SK-N-SH (cell line): ENCODE measurements at regions not wholly inside any gene's neighbourhood (a gene's known extent, or its start where the extent isn't known, plus 50 kb on each side); places are given as distances from the start of the nearest gene placed in this dataset.

Experiments used
- CTCF ChIA-PET: fragments of 300-600, 350-600 bp; formaldehyde crosslinking; extraction: SDS; loops from one replicate; lab custom pipeline; 2021; lab: Yijun Ruan, JAX
- POLR2A ChIA-PET: fragments of 350-600 bp; sonication (Branson Sonifier 250); formaldehyde crosslinking; extraction: SDS; loops from one replicate; lab custom pipeline; 2020; ENCODE audit warnings: antibody characterized with exemption, inconsistent platforms; lab: Yijun Ruan, JAX
- DNase-seq: peaks from one replicate; pipeline ENCODE4 v3.0.0; 2012
- H2AFZ ChIP-seq: fragments of 200-600 bp; sonication (generic); 2 replicates; pipeline ENCODE4 v1.8.1; 2016; ENCODE audit warnings: antibody characterized with exemption, mild to moderate bottlenecking, low read depth
- H3F3A ChIP-seq: fragments of 200-600 bp; sonication (generic); replicated peaks from 2 replicates; pipeline ENCODE3; 2016; ENCODE audit warnings: antibody characterized with exemption, mild to moderate bottlenecking; ENCODE audit not compliant: insufficient read depth
- H3K27ac ChIP-seq, 2 experiments: fragments of 200-500 bp in 1 of 2; fragments of 200-600 bp in 1 of 2; sonication (Bioruptor generic) in 1 of 2; sonication (generic), shearing (Covaris generic) in 1 of 2; 2 replicates each; pipeline versions ENCODE4 v1.5.1 to v1.6.1; 2014 to 2016; ENCODE audit warnings: low read depth in 2 of 2, inconsistent platforms in 1 of 2, low read length in 1 of 2, mild to moderate bottlenecking in 1 of 2, mixed read lengths in 1 of 2
- H3K27me3 ChIP-seq: fragments of 200-600 bp; sonication (generic), shearing (Covaris generic); 2 replicates; pipeline ENCODE4 v1.6.1; 2016; ENCODE audit warnings: mixed run types; ENCODE audit not compliant: insufficient read depth
- H3K36me3 ChIP-seq, 2 experiments: fragments of 200-500 bp in 1 of 2; fragments of 200-600 bp in 1 of 2; sonication (Bioruptor generic) in 1 of 2; sonication (generic) in 1 of 2; replicated peaks in 1 of 2; 2 replicates each; pipeline versions ENCODE3 to v1.5.1; 2014 to 2016; ENCODE audit warnings: low read length in 1 of 2, mild to moderate bottlenecking in 1 of 2; ENCODE audit not compliant: insufficient read depth in 2 of 2, control insufficient read depth in 1 of 2
- H3K4me1 ChIP-seq, 2 experiments: fragments of 200-500 bp in 1 of 2; fragments of 200-600 bp in 1 of 2; sonication (Bioruptor generic) in 1 of 2; sonication (generic), shearing (Covaris generic) in 1 of 2; 2 replicates each; pipeline versions ENCODE4 v1.5.1 to v1.6.1; 2014 to 2016; ENCODE audit warnings: low read depth in 1 of 2, low read length in 1 of 2, mixed run types in 1 of 2; ENCODE audit not compliant: insufficient read depth in 2 of 2, control insufficient read depth in 1 of 2
- H3K4me2 ChIP-seq: fragments of 200-600 bp; sonication (generic), shearing (Covaris generic); 2 replicates; pipeline ENCODE4 v1.6.1; 2017; ENCODE audit warnings: mixed run types
- H3K4me3 ChIP-seq, 2 experiments: fragments of 200-500 bp in 1 of 2; fragments of 200-600 bp in 1 of 2; sonication (Bioruptor generic) in 1 of 2; sonication (generic), shearing (Covaris generic) in 1 of 2; 2 replicates each; pipeline versions ENCODE4 v1.5.1 to v1.8.1; 2014 to 2016; ENCODE audit warnings: low read depth in 2 of 2, inconsistent platforms in 1 of 2, low read length in 1 of 2, mild to moderate bottlenecking in 1 of 2, mixed read lengths in 1 of 2, moderate library complexity in 1 of 2
- H3K79me2 ChIP-seq: fragments of 200-600 bp; sonication (generic); 2 replicates; pipeline ENCODE4 v1.8.1; 2017; ENCODE audit warnings: mild to moderate bottlenecking; ENCODE audit not compliant: insufficient read depth
- H3K9ac ChIP-seq: fragments of 200-600 bp; sonication (generic); 2 replicates; pipeline ENCODE4 v1.6.1; 2017; ENCODE audit warnings: mixed run types
- H3K9me2 ChIP-seq: fragments of 200-600 bp; sonication (generic); 2 replicates; pipeline ENCODE4 v1.6.1; 2017; ENCODE audit warnings: mixed run types
- H3K9me3 ChIP-seq: fragments of 200-600 bp; sonication (generic); 2 replicates; pipeline ENCODE4 v1.6.1; 2017; ENCODE audit warnings: mixed run types, mild to moderate bottlenecking, moderate library complexity
- H4K20me1 ChIP-seq: fragments of 200-600 bp; sonication (generic); 2 replicates; pipeline ENCODE4 v1.6.1; 2017; ENCODE audit warnings: mild to moderate bottlenecking, mixed run types; ENCODE audit not compliant: insufficient read depth
- CHD2 ChIP-seq: fragments of 150-350 bp; IDR thresholded peaks from 2 replicates; pipeline ENCODE4 v1.6.1; 2018; ENCODE audit warnings: low read length; ENCODE audit not compliant: partially characterized antibody
- EP300 ChIP-seq, 2 experiments: IDR thresholded peaks; 2 replicates each; pipeline versions ENCODE4 v1.4.0 to v1.6.1; 2012; ENCODE audit warnings: borderline replicate concordance in 1 of 2, low read depth in 1 of 2, low read length in 1 of 2
- FOXJ3 ChIP-seq: sonication (generic); formaldehyde crosslinking; IDR thresholded peaks from 2 replicates; pipeline ENCODE4 v1.5.1; 2020; ENCODE audit warnings: mild to moderate bottlenecking, missing genetic modification reagents
- FOXM1 ChIP-seq: IDR thresholded peaks from 2 replicates; pipeline ENCODE4 v1.4.0; 2012; ENCODE audit warnings: low read depth, mild to moderate bottlenecking
- GABPA ChIP-seq: IDR thresholded peaks from 2 replicates; pipeline ENCODE4 v1.4.0; 2012; ENCODE audit warnings: low read depth, mild to moderate bottlenecking
- GATA2 ChIP-seq: sonication (generic); formaldehyde crosslinking; IDR thresholded peaks from 2 replicates; pipeline ENCODE4 v1.5.0; 2020; ENCODE audit warnings: mild to moderate bottlenecking, missing genetic modification reagents
- IRF3 ChIP-seq: fragments of 150-350 bp; IDR thresholded peaks from 2 replicates; pipeline ENCODE4 v1.6.1; 2016; ENCODE audit warnings: mild to moderate bottlenecking, low read depth, low read length
- MAX ChIP-seq: IDR thresholded peaks from 2 replicates; pipeline ENCODE4 v1.4.0; 2012; ENCODE audit warnings: low read depth
- MXI1 ChIP-seq: IDR thresholded peaks from 2 replicates; pipeline ENCODE4 v1.6.1; 2012; ENCODE audit warnings: mild to moderate bottlenecking, low read depth, low read length, improper control_type of control experiment
- NFIC ChIP-seq: IDR thresholded peaks from 2 replicates; pipeline ENCODE4 v1.4.0; 2012; ENCODE audit warnings: borderline replicate concordance
- NRF1 ChIP-seq: IDR thresholded peaks from 2 replicates; pipeline ENCODE4 v1.6.1; 2012; ENCODE audit warnings: low read depth, mild to moderate bottlenecking, low read length
- RAD21 ChIP-seq: IDR thresholded peaks from 2 replicates; pipeline ENCODE4 v1.6.1; 2012; ENCODE audit warnings: mild to moderate bottlenecking, low read length
- RCOR1 ChIP-seq: fragments of 150-350 bp; IDR thresholded peaks from 2 replicates; pipeline ENCODE4 v1.6.1; 2017; ENCODE audit warnings: antibody characterized with exemption, low read length
- REST ChIP-seq: IDR thresholded peaks from 2 replicates; pipeline ENCODE4 v1.6.1; 2012; ENCODE audit warnings: mild to moderate bottlenecking, low read depth, low read length, moderate library complexity
- TAF1 ChIP-seq: IDR thresholded peaks from 2 replicates; pipeline ENCODE4 v1.6.1; 2012; ENCODE audit warnings: low read depth, mild to moderate bottlenecking, low read length, moderate library complexity, borderline replicate concordance
- TCF12 ChIP-seq: IDR thresholded peaks from 2 replicates; pipeline ENCODE4 v1.4.0; 2012
- TEAD4 ChIP-seq: IDR thresholded peaks from 2 replicates; pipeline ENCODE4 v1.4.0; 2012; ENCODE audit warnings: mild to moderate bottlenecking, borderline replicate concordance; ENCODE audit not compliant: insufficient read depth
- USF1 ChIP-seq: IDR thresholded peaks from 2 replicates; pipeline ENCODE4 v1.4.0; 2012; ENCODE audit warnings: low read depth, borderline replicate concordance
- YY1 ChIP-seq: IDR thresholded peaks from 2 replicates; pipeline ENCODE4 v1.4.0; 2012; ENCODE audit warnings: low read depth, mild to moderate bottlenecking
- ZBTB33 ChIP-seq: IDR thresholded peaks from 2 replicates; pipeline ENCODE4 v1.4.0; 2012; ENCODE audit warnings: low read depth, borderline replicate concordance
- whole genome bisulfite sequencing: methylation state at CpG from one replicate; pipeline ENCODE4 v1.1.6; 2017; ENCODE audit warnings: low lambda C conversion rate; 5-methylcytosine and 5-hydroxymethylcytosine counted together

- H3K36me3 ChIP-seq, result no peaks in the 10 kb centered on the region
- TF ChIP-seq FOXM1, result no peak
- no peak for TF ChIP-seq ZBTB33
- TF ChIP-seq REST, result no peak
- TF ChIP-seq TEAD4, result no peak
- TF ChIP-seq USF1, result no peak
- no peak for TF ChIP-seq GABPA
- TF ChIP-seq TCF12, result 0 out of 2 replicates have a peak, but pooled peaks have one; percentile 4
- peak; percentile 66 for TF ChIP-seq RCOR1
- no peak for TF ChIP-seq YY1
- no peak for TF ChIP-seq NFIC
- TF ChIP-seq RAD21, result no peak
- TF ChIP-seq GATA2 (CRISPR knock-in tag), result peak; percentile 80
- TF ChIP-seq MXI1, result no peak
- no peak for TF ChIP-seq MAX
- peak; percentile 75 for TF ChIP-seq FOXJ3 (CRISPR knock-in tag)
- peak in 1 of 2 experiments; percentile 79; a peak in 2 of 4 replicates for TF ChIP-seq EP300 (IDR thresholded peaks at IDR 0.05; ENCODE audit: borderline replicate concordance in 1 of 2, low read depth in 1 of 2, low read length in 1 of 2)
- no peak for TF ChIP-seq TAF1
- TF ChIP-seq CHD2, result peak; percentile 45
- TF ChIP-seq IRF3, result no peak
- no peak for TF ChIP-seq NRF1
- TF ChIP-seq, all 33 proteins: peak for 6
- CTCF ChIA-PET, result no interaction called here
- no peaks in the 10 kb centered on the region for H4K20me1 ChIP-seq
- H3K9me3 ChIP-seq, result no peaks in the 10 kb centered on the region
- H3K4me2 ChIP-seq, result no peak overlapping the region
- H3F3A ChIP-seq, result no peaks in the 10 kb centered on the region
- H3K27ac ChIP-seq, result no peak overlapping the region
- POLR2A ChIA-PET, result no interaction called here
- no peaks in the 10 kb centered on the region for H3K27me3 ChIP-seq
- peak; percentile 56 for DNase-seq
- no peaks in the 10 kb centered on the region; a peak in 1 of 4 replicates for H3K4me1 ChIP-seq
- no peak overlapping the region for H3K4me3 ChIP-seq
- no peak overlapping the region for H2AFZ ChIP-seq
- H3K9ac ChIP-seq, result no peak overlapping the region
- H3K9me2 ChIP-seq, result no peaks in the 10 kb centered on the region
- 0% methylated on average over 1 of the region's 1 CpG for WGBS
- no peaks in the 10 kb centered on the region for H3K79me2 ChIP-seq
These were observed 246.9 kb downstream of the CYLC2 start for GRCh38 chr9:103242025-103242424.
